ENCODE measurements at regions not wholly inside any gene's neighbourhood (a gene's known extent, or its start where the extent isn't known, plus 50 kb on each side); places are given as distances from the start of the nearest gene placed in this dataset.

DNA sequence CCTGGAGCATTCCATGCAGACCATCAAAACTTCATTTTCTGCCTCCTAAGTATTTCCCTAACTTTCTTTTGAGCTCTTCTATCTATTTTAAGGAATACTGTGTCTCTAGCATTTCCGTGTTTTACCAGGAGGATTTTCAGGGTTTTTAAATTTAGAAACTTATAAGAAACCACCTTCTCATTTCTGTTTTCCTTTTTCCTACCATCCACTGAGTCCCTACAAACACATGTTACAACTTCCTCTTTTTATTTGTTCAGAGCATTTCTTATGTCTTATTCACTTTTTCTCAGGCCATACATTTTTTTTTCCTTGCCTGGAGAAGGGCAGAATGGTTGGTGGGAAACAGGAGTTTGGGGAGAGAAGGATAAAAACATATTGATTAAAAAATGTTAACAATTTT is 130.0 kb upstream of the BMP5 start:
- DNase-seq (ENCODE audit: low read depth, low spot score): no peak

- DNase-seq (ENCODE audit: low read depth, low spot score): no peak
These were observed 129.0 kb upstream of the BMP5 start for GRCh38 chr6:56004426-56004825.

DNA sequence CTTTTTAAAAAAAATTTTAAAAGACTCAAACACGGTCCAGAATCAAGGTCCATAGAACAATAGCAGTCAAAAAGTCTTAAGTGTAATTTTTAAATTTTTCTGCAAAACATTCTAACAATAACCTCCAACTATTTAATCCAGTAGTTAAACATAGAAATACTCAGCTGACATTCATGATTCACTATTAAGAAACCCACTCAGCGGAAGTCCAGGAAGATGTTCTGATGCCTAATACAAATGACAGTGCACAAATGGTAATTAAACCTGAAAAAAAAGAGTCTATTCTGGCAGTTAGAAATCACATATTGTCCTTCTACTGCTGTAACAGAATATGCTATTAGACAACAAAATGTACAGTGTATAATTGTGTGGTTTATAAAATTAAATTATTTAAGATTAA is 128.2 kb upstream of the BMP5 start:
- no peak for DNase-seq (ENCODE audit: low read depth, low spot score)

- no peak for DNase-seq (ENCODE audit: low read depth, low spot score)
These were observed 126.9 kb upstream of the BMP5 start for GRCh38 chr6:56002336-56002735.

GRCh38 chr6:55998576-55998975 is 123.2 kb upstream of the BMP5 start:
- no peak for DNase-seq (ENCODE audit: low read depth, low spot score)

GRCh38 chr6:55997223-55997874 is 122.0 kb upstream of the BMP5 start:
- no peak for DNase-seq (ENCODE audit: low read depth, low spot score)

DNA sequence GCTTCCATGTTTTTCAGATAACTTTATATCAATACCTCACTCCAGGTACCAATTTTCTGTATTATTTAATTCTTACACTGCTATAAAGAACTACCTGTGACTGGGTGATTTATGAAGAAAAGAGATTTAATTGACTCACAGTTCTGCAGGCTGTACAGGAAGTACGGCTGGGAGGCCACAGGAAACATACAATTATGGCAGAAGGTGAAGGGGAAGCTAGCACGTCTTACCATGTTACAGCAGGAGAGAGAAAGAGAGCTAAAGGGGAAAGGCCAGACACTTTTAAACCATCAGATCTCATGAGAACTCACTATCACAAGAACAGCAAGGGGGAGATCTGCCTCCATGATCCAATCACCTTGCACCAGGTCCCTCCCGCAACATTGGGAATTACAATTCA is 119.1 kb upstream of the BMP5 start:
- no peak for DNase-seq (ENCODE audit: low read depth, low spot score)

- no peak for DNase-seq (ENCODE audit: low read depth, low spot score)
These were observed 118.0 kb upstream of the BMP5 start for GRCh38 chr6:55993418-55993817.

- no peak for DNase-seq (ENCODE audit: low read depth, low spot score)
These were observed 117.2 kb upstream of the BMP5 start for GRCh38 chr6:55992546-55992945.

- no peak for DNase-seq (ENCODE audit: low read depth, low spot score)
These were observed 109.9 kb upstream of the BMP5 start for GRCh38 chr6:55985309-55985708.

GRCh38 chr6:55983861-55984260 is 108.5 kb upstream of the BMP5 start:
- no peak for DNase-seq (ENCODE audit: low read depth, low spot score)

DNA sequence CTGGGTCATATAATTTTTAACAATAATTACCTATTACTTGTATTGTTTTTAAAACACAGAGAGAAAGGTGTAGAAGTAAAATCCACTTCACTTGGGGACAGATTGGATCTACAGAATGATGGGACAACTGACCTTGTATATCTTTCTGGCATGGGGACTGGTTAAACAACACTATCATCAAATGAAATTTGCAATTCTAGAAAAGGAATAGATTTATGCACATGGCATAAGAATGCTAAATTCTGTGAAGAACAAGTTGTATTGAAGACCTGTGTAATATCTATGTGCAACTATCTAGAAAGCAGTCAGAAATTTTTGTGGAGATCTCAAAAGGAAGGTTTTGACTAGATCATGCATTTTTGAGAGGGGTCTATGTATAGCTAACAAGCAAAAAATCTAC is 106.3 kb upstream of the BMP5 start:
- DNase-seq (ENCODE audit: low read depth, low spot score): no peak

GRCh38 chr6:55980627-55981211 is 105.3 kb upstream of the BMP5 start:
- DNase-seq (ENCODE audit: low read depth, low spot score): peak; percentile 23

DNA sequence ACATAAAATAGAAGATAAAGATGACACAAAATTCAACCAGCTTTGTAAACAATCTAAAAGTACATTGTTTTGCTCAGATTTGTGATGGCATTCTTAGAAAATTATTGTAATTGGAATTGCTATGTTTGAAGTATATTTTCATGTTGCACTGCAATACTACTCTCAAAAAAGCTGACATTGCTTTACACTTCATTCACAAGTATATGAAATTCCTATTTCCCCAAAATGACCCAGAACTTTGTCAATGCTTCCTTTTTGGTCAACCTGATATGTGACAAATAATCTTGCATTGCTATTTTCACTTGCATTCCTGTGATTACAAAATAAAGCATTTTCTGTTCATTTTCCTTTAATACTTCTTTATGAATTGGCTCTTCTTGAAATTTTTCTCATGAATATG is 104.1 kb upstream of the BMP5 start:
- no peak for DNase-seq (ENCODE audit: low read depth, low spot score)

DNA sequence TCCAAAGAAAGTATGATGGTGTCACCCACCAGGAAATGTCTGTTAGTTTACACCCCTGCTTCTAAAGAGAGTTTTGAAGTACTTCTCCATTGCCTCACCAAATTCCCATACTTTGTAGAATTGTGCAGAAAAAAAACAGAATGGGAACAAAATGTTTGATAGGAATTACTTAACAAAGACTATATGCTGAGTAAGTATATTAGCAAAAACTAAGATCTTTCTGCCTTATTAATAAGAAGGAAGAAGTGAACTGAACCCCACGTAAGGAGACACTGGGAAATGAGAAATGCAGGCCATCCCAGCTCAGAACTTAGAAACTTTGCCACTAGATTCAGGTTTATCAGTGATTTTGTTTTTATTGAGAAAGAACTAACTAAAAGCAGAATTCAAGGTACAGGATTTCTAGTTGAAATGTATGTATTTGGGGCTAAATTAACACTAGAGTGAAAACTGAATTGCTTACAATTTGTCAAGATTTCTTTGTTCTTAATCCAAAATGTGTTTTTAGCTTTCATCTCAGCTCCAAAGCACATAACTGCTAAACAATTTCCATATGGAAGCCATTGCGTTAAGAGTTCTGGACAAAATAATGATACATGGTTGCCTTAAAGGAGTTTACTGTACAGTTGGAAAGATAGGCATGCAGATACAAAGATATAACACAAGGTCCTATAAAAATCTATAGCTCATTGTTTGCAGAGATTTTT is 102.7 kb upstream of the BMP5 start:
- DNase-seq (ENCODE audit: low read depth, low spot score): no peak

DNA sequence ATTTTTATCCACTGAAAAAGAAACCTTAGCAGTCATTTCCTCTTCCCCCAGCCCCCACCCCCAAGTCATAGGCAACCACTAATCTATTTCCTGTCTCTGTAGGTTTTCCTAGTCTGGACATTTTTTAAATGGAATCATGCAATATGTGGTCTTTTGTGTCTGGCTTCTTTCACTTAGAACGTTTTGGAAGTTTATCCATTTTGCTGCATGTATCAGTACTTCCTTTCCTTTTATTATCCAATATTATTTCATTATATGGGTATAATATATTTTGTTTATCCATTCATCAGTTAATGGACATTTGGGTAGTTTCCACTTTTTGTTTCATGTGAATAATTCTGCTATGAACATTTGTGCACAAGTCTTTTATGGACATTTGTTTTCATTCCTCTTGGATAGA is 99.3 kb upstream of the BMP5 start:
- no peak for DNase-seq (ENCODE audit: low read depth, low spot score)

DNA sequence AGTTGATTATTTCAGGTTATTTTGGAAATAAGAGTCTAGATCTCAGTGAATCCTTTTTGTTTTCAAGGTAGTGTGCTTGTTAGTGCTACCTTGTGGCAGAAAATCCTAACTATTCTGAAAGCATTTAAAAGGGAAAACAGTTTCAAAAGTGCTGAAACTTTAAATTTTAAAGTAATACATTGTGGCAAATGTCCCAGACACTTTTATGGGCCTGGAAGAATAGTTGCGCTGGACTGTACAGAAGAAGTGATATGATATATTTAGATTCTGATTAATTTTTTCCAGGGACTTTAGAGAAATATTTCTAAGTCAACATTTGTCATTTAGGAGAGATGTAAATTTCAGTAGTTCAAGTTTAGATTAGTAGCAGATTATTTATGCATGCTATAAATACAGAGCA is 96.7 kb upstream of the BMP5 start:
- no peak for DNase-seq (ENCODE audit: low read depth, low spot score)

GRCh38 chr6:55969526-55969925 is 94.1 kb upstream of the BMP5 start:
- no peak for DNase-seq (ENCODE audit: low read depth, low spot score)

DNA sequence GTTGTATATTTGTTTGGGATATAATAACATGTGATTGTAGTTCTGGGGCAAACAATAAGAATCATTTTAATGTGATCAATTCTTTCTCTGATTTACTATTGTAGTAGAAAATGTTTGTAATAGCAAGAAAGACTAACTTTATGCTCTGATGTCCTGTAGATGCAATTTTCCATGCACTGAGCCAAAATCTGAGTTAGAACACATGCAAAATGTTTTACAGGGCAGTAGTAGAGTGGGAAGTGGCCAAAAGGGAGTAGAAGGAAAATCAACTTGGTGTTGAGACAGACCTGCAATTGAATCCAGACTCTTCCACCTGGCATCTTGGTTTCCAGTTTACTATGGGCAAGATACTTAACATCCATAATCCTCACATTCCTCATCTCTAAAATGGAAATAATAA is 93.5 kb upstream of the BMP5 start:
- DNase-seq (ENCODE audit: low read depth, low spot score): no peak

GRCh38 chr6:55964136-55964535 is 88.7 kb upstream of the BMP5 start:
- DNase-seq (ENCODE audit: low read depth, low spot score): no peak

DNA sequence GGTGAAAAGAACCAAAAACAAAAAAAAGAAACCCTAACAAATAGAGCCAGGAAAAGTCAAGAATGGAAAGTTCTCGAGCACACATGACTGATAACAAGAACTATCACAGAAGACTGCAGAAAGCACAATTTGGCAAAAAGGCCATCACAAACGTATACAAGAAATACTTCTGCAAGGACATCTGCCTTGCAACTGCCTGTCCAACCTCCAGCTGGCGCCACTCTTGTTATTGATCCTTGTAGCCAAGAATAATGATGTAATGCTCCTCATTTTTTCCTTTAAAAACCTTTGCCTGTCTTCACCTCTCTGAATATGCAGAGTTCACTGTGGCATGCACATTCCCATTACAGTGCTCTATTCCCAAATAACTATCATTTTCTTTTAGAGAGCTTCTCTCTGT is 87.9 kb upstream of the BMP5 start:
- no peak for DNase-seq (ENCODE audit: low read depth, low spot score)

- no peak for DNase-seq (ENCODE audit: low read depth, low spot score)
These were observed 85.0 kb upstream of the BMP5 start for GRCh38 chr6:55960344-55960743.

GRCh38 chr6:55958790-55959189 is 83.4 kb upstream of the BMP5 start:
- DNase-seq (ENCODE audit: low read depth, low spot score): no peak
